Mesenchymal stem cell (in vitro differentiated cells and primary cell): ENCODE measurements at regions not wholly inside any gene's neighbourhood (a gene's known extent, or its start where the extent isn't known, plus 50 kb on each side); places are given as distances from the start of the nearest gene placed in this dataset.

Experiments used
- DNase-seq: peaks from one replicate; pipeline ENCODE4 v3.0.0-alpha.2; 2013
- H2AFZ ChIP-seq: one replicate; pipeline ENCODE4 v1.6.1; 2013; ENCODE audit warnings: low read depth, mild to moderate bottlenecking, control low read depth, inconsistent platforms, low read length, moderate library complexity
- H2AK5ac ChIP-seq: 2 replicates; pipeline ENCODE4 v1.6.1; 2013; ENCODE audit warnings: low read length, moderate library complexity, mild to moderate bottlenecking, inconsistent platforms; ENCODE audit not compliant: severe bottlenecking
- H2BK120ac ChIP-seq: one replicate; pipeline ENCODE4 v1.6.1; 2013; ENCODE audit warnings: low read depth, mild to moderate bottlenecking, inconsistent platforms, low read length, moderate library complexity
- H2BK12ac ChIP-seq, 2 experiments: one replicate each; pipeline ENCODE4 v1.6.1; 2013; ENCODE audit warnings: inconsistent platforms in 2 of 2, low read length in 2 of 2, mild to moderate bottlenecking in 2 of 2, moderate library complexity in 2 of 2, control low read depth in 1 of 2
- H2BK15ac ChIP-seq: one replicate; pipeline ENCODE4 v1.6.1; 2013; ENCODE audit warnings: mild to moderate bottlenecking, low read depth, inconsistent platforms; ENCODE audit not compliant: poor library complexity, severe bottlenecking
- H2BK5ac ChIP-seq: 2 replicates; pipeline ENCODE4 v1.6.1; 2013; ENCODE audit warnings: low read depth, mild to moderate bottlenecking, low read length, control low read depth, inconsistent platforms; ENCODE audit not compliant: poor library complexity, severe bottlenecking
- H3K14ac ChIP-seq, 2 experiments: one replicate each; pipeline ENCODE4 v1.6.1; 2013; ENCODE audit warnings: inconsistent platforms in 2 of 2, low read length in 2 of 2, control low read depth in 1 of 2, mild to moderate bottlenecking in 1 of 2, moderate library complexity in 1 of 2
- H3K18ac ChIP-seq, 2 experiments: one replicate each; pipeline ENCODE4 v1.6.1; 2013; ENCODE audit warnings: inconsistent platforms in 2 of 2, low read length in 2 of 2, control low read depth in 1 of 2, low read depth in 1 of 2, mild to moderate bottlenecking in 1 of 2
- H3K23ac ChIP-seq, 2 experiments: one replicate each; pipeline ENCODE4 v1.6.1; 2013; ENCODE audit warnings: inconsistent platforms in 2 of 2, low read length in 2 of 2, mild to moderate bottlenecking in 2 of 2, moderate library complexity in 2 of 2, control low read depth in 1 of 2
- H3K27ac ChIP-seq: 2 replicates; pipeline ENCODE4 v1.5.1; 2013; ENCODE audit warnings: mild to moderate bottlenecking, moderate library complexity, low read length, control low read depth, inconsistent platforms; ENCODE audit not compliant: poor library complexity, severe bottlenecking
- H3K27me3 ChIP-seq, 2 experiments: 2 replicates each; pipeline versions ENCODE4 v1.6.1 to v1.7.0; 2013; ENCODE audit warnings: low read length in 2 of 2, mild to moderate bottlenecking in 2 of 2, moderate library complexity in 2 of 2, control low read depth in 1 of 2, inconsistent platforms in 1 of 2; ENCODE audit not compliant: control insufficient read depth in 1 of 2, insufficient read depth in 1 of 2
- H3K36me3 ChIP-seq, 2 experiments: 2 replicates each; pipeline versions ENCODE4 v1.6.1 to v1.7.0; 2013; ENCODE audit warnings: low read length in 2 of 2, control low read depth in 1 of 2, inconsistent platforms in 1 of 2, low read depth in 1 of 2, mild to moderate bottlenecking in 1 of 2; ENCODE audit not compliant: insufficient read depth in 2 of 2, control insufficient read depth in 1 of 2
- H3K4ac ChIP-seq, 2 experiments: one replicate each; pipeline ENCODE4 v1.6.1; 2013; ENCODE audit warnings: inconsistent platforms in 2 of 2, low read length in 2 of 2, mild to moderate bottlenecking in 2 of 2, moderate library complexity in 2 of 2, control low read depth in 1 of 2, low read depth in 1 of 2
- H3K4me1 ChIP-seq: 2 replicates; pipeline ENCODE4 v1.6.1; 2013; ENCODE audit warnings: low read depth, low read length, control low read depth; ENCODE audit not compliant: control insufficient read depth, insufficient read depth
- H3K4me2 ChIP-seq: 2 replicates; pipeline ENCODE4 v1.6.1; 2013; ENCODE audit warnings: low read length, mild to moderate bottlenecking, inconsistent platforms; ENCODE audit not compliant: poor library complexity, severe bottlenecking
- H3K4me3 ChIP-seq, 2 experiments: 2 replicates each; pipeline versions ENCODE4 v1.5.1 to v1.7.0; 2013; ENCODE audit warnings: low read length in 2 of 2, mild to moderate bottlenecking in 2 of 2, control low read depth in 1 of 2, low read depth in 1 of 2; ENCODE audit not compliant: insufficient read depth in 1 of 2
- H3K79me1 ChIP-seq: replicated peaks from 2 replicates; pipeline ENCODE4 v1.6.1; 2013; ENCODE audit warnings: mild to moderate bottlenecking, control low read depth, low read length, inconsistent platforms; ENCODE audit not compliant: poor library complexity, severe bottlenecking
- H3K9ac ChIP-seq: 2 replicates; pipeline ENCODE4 v1.7.0; 2013; ENCODE audit warnings: mild to moderate bottlenecking, low read length, moderate library complexity
- H3K9me3 ChIP-seq: 2 replicates; pipeline ENCODE4 v1.7.0; 2013; ENCODE audit warnings: mild to moderate bottlenecking, low read length; ENCODE audit not compliant: control insufficient read depth
- H4K8ac ChIP-seq: one replicate; pipeline ENCODE4 v1.6.1; 2013; ENCODE audit warnings: inconsistent platforms, mild to moderate bottlenecking, low read length, moderate library complexity
- H4K91ac ChIP-seq: one replicate; pipeline ENCODE4 v1.6.1; 2013; ENCODE audit warnings: mild to moderate bottlenecking, low read length, inconsistent platforms
- WGBS: methylation state at CpG from one replicate; pipeline ENCODE4 v1.1.7; 2013; ENCODE audit warnings: mixed read lengths; 5-methylcytosine and 5-hydroxymethylcytosine counted together

- Histone ChIP-seq H3K9me3 (peaks cover 11% of the 10 kb centered on the region), H2AFZ (no peak overlapping the region), H2BK15ac (no peak overlapping the region), H3K79me1 (no peaks in the 10 kb centered on the region), H2BK12ac (no peak overlapping the region), H3K4me2 (no peak overlapping the region), H3K14ac (no peak overlapping the region), H2AK5ac (no peak overlapping the region), H3K23ac (no peak overlapping the region), H3K27me3 (no peaks in the 10 kb centered on the region), H2BK120ac (no peak overlapping the region), H4K91ac (no peak overlapping the region), H3K18ac (no peak overlapping the region), H3K36me3 (no peaks in the 10 kb centered on the region), H3K4me3 (peak overlapping the region in 1 of 2 experiments; percentile 34), H2BK5ac (no peak overlapping the region), H3K9ac (peak overlapping the region; percentile 39), H3K4me1 (peaks cover 1% of the 10 kb centered on the region), H4K8ac (no peak overlapping the region), H3K4ac (no peak overlapping the region), H3K27ac (peak overlapping the region; percentile 8)
- no peak for DNase-seq
Measured at GRCh38 chr18:55839343-55839742, 251.4 kb upstream of the TCF4 start.

DNA sequence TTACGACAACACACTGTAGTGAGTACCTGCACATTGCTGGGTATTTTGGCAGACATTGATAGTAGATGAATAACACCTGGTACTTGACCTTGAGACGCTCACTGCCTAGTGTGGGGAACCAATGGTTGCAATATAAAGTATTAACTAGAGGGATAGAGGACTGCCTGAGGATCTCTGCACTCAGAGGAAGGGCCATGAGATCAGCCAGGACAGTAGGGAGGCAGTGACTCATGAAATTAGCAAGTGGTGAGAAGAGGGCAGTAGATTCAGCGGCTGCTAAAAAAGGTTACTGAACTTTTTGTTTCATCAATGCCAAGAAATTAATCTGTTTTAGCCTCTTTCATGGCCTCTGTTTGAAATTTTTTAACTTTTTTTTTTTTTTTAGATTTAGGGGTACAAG, 250.8 kb upstream of the TCF4 start:
- no peak overlapping the region for H3K18ac ChIP-seq
- no peak overlapping the region for H4K8ac ChIP-seq
- peak overlapping the region; percentile 6 for H3K27ac ChIP-seq

GRCh38 chr18:55838319-55838718, 250.3 kb upstream of the TCF4 start:
- Histone ChIP-seq H2BK15ac (no peak overlapping the region), H4K8ac (no peak overlapping the region), H3K9ac (no peak overlapping the region), H2BK120ac (no peak overlapping the region), H3K4me3 (peak overlapping the region in 1 of 2 experiments; percentile 49), H3K27me3 (no peaks in the 10 kb centered on the region), H3K79me1 (no peaks in the 10 kb centered on the region), H2AK5ac (no peak overlapping the region), H2BK5ac (no peak overlapping the region), H3K4ac (no peak overlapping the region), H2BK12ac (no peak overlapping the region), H2AFZ (no peak overlapping the region), H3K14ac (no peak overlapping the region), H3K36me3 (no peaks in the 10 kb centered on the region), H3K9me3 (peaks cover 11% of the 10 kb centered on the region), H3K18ac (no peak overlapping the region), H3K4me2 (no peak overlapping the region), H3K23ac (no peak overlapping the region), H3K4me1 (peaks cover 1% of the 10 kb centered on the region), H4K91ac (no peak overlapping the region), H3K27ac (peak overlapping the region; percentile 6)
- WGBS = 84% methylated on average over 6 of the region's 6 CpGs
- DNase-seq = no peak

More for the DNA sequence above, 250.8 kb upstream of the TCF4 start:
- H2BK15ac ChIP-seq = no peak overlapping the region
- H3K4me1 ChIP-seq = peaks cover 1% of the 10 kb centered on the region
- WGBS = 85% methylated on average over 2 of the region's 3 CpGs
- H2AFZ ChIP-seq = no peak overlapping the region
- no peak overlapping the region for H2BK5ac ChIP-seq
- no peak overlapping the region for H3K23ac ChIP-seq
- no peaks in the 10 kb centered on the region for H3K36me3 ChIP-seq
- H3K9ac ChIP-seq = peak overlapping the region; percentile 39
- H2BK120ac ChIP-seq = no peak overlapping the region
- no peak overlapping the region for H2BK12ac ChIP-seq
- H3K4me2 ChIP-seq = no peak overlapping the region
- no peaks in the 10 kb centered on the region for H3K27me3 ChIP-seq
- H2AK5ac ChIP-seq = no peak overlapping the region
- no peaks in the 10 kb centered on the region for H3K79me1 ChIP-seq
- H3K14ac ChIP-seq = no peak overlapping the region
- H4K91ac ChIP-seq = no peak overlapping the region
- H3K4ac ChIP-seq = no peak overlapping the region
- DNase-seq = no peak
- peaks cover 11% of the 10 kb centered on the region for H3K9me3 ChIP-seq
- peak overlapping the region in 1 of 2 experiments; percentile 49 for H3K4me3 ChIP-seq

- no peak overlapping the region for H2AFZ ChIP-seq
- no peak overlapping the region for H2BK15ac ChIP-seq
- no peak overlapping the region for H3K23ac ChIP-seq
- peak overlapping the region; percentile 15 for H3K9ac ChIP-seq
- no peak overlapping the region for H3K4me2 ChIP-seq
- H2BK5ac ChIP-seq = no peak overlapping the region
- H3K27ac ChIP-seq = peak overlapping the region; percentile 63
- H3K4ac ChIP-seq = no peak overlapping the region
- H3K14ac ChIP-seq = no peak overlapping the region
- H3K79me1 ChIP-seq = no peaks in the 10 kb centered on the region
- H3K4me1 ChIP-seq = peaks cover 3% of the 10 kb centered on the region
- H3K36me3 ChIP-seq = no peaks in the 10 kb centered on the region
- no peak overlapping the region for H4K91ac ChIP-seq
- no peaks in the 10 kb centered on the region for H3K9me3 ChIP-seq
- peak overlapping the region in 1 of 2 experiments; percentile 14 for H2BK12ac ChIP-seq
- no peak overlapping the region for H4K8ac ChIP-seq
- H2BK120ac ChIP-seq = no peak overlapping the region
- H3K4me3 ChIP-seq = no peak overlapping the region
- no peak overlapping the region for H3K18ac ChIP-seq
- 2% methylated on average over 4 of the region's 4 CpGs for WGBS
- H3K27me3 ChIP-seq = no peaks in the 10 kb centered on the region
- no peak overlapping the region for H2AK5ac ChIP-seq
- peak; percentile 97 for DNase-seq
Measured at GRCh38 chr18:55833543-55833942, 245.6 kb upstream of the TCF4 start.
